DOHH2 (cell line): ENCODE measurements at regions not wholly inside any gene's neighbourhood (a gene's known extent, or its start where the extent isn't known, plus 50 kb on each side); places are given as distances from the start of the nearest gene placed in this dataset.

Source experiments
- CTCF ChIP-seq: fragments of 200-600 bp; sonication (generic); IDR thresholded peaks from one replicate; pipeline ENCODE4 v1.5.1; 2014; ENCODE audit warnings: antibody characterized with exemption, mild to moderate bottlenecking, low read depth, low read length; ENCODE audit not compliant: poor library complexity, severe bottlenecking
- EZH2phosphoT487 ChIP-seq: fragments of 200-600 bp; sonication (generic); IDR thresholded peaks from 2 replicates; pipeline ENCODE4 v1.6.1; 2017; ENCODE audit warnings: borderline replicate concordance, mild to moderate bottlenecking, antibody characterized with exemption, low read length, moderate library complexity, mixed read lengths

- no peak for TF ChIP-seq CTCF
- TF ChIP-seq EZH2phosphoT487, result no peak
These were observed 333.1 kb downstream of the CTTN start for GRCh38 chr11:70731271-70732022.
